Forelimb muscle (tissue), 1 donor: ENCODE measurements at regions not wholly inside any gene's neighbourhood (a gene's known extent, or its start where the extent isn't known, plus 50 kb on each side); places are given as distances from the start of the nearest gene placed in this dataset.
"Not testable (repeated sequence)": the region's sequence is repeated elsewhere in the genome, so short reads cannot be mapped to it uniquely, and the experiment has no call there.

Experiments
- DNase-seq: peaks from one replicate; pipeline ENCODE4 v3.0.0-alpha.2; 2013; ENCODE audit warnings: low read depth

GRCh38 chr11:70590356-70590991 lies 192.1 kb downstream of the CTTN start:
- no peak for DNase-seq

GRCh38 chr11:70592641-70593165 lies 194.4 kb downstream of the CTTN start:
- no peak for DNase-seq

GRCh38 chr11:70593446-70593983 lies 195.2 kb downstream of the CTTN start:
- DNase-seq = no peak

- DNase-seq = no peak
These were observed 195.7 kb downstream of the CTTN start for GRCh38 chr11:70594031-70594430.

GRCh38 chr11:70594606-70595005 lies 196.3 kb downstream of the CTTN start:
- DNase-seq = no peak

- no peak for DNase-seq
These were observed 196.7 kb downstream of the CTTN start for GRCh38 chr11:70595016-70595415.

GRCh38 chr11:70595452-70595851 lies 197.1 kb downstream of the CTTN start:
- no peak for DNase-seq

- DNase-seq = no peak
These were observed 197.8 kb downstream of the CTTN start for GRCh38 chr11:70596091-70596490.

- no peak for DNase-seq
These were observed 198.8 kb downstream of the CTTN start for GRCh38 chr11:70597006-70597555.

- no peak for DNase-seq
These were observed 199.7 kb downstream of the CTTN start for GRCh38 chr11:70597751-70598625.

GRCh38 chr11:70600911-70601415 lies 202.6 kb downstream of the CTTN start:
- DNase-seq = not testable (repeated sequence)

- no peak for DNase-seq
These were observed 203.7 kb downstream of the CTTN start for GRCh38 chr11:70601861-70602538.

GRCh38 chr11:70603114-70603755 lies 204.9 kb downstream of the CTTN start:
- DNase-seq = no peak

- no peak for DNase-seq
These were observed 205.5 kb downstream of the CTTN start for GRCh38 chr11:70603756-70604211.

GRCh38 chr11:70604221-70604620 lies 205.9 kb downstream of the CTTN start:
- DNase-seq = no peak

GRCh38 chr11:70604630-70605467 lies 206.5 kb downstream of the CTTN start:
- DNase-seq = no peak

GRCh38 chr11:70605468-70605815 lies 207.1 kb downstream of the CTTN start:
- DNase-seq = no peak

GRCh38 chr11:70605846-70606245 lies 207.5 kb downstream of the CTTN start:
- no peak for DNase-seq

GRCh38 chr11:70606248-70606950 lies 208.1 kb downstream of the CTTN start:
- DNase-seq = no peak

GRCh38 chr11:70606951-70607330 lies 208.6 kb downstream of the CTTN start:
- DNase-seq = no peak
